ENCODE measurements at regions not wholly inside any gene's neighbourhood (a gene's known extent, or its start where the extent isn't known, plus 50 kb on each side); places are given as distances from the start of the nearest gene placed in this dataset.

DNA sequence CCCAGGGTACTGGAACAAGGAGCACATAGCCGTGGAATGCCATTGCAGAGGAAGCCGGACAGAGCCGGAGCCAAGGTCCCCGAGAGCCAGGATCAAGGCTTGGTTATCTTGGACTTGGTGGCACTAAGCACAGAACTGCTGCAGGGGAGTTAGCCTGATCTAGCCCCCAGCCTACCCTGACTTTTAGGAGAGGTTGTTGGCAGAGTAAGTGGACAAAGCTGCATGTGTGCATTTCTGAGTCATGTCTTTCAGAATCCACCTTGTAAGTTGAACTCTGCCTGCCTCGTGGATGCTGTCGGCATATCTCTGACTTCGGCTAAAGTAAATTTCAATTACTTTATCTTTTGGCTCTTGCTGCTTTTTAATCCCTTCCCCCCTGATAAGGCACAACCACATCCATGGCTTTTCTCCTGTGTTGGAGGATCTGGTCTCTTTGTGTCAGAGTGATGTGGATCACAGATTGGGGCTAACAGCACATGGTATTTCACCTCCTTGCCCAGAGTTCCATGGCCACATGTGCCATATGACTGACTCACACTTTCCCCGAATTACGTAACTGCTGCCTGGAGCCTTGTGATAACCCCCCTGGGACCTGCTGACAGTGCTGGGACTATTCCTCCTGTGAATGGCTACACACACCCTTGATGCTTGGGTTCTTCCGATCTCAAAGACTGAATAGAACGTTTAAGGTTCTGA is 240.3 kb downstream of the EMP1 start:
- no peak overlapping the region for H3K4me2 ChIP-seq (ENCODE audit: low read depth, low read length)
- H3K9ac ChIP-seq (ENCODE audit: low read length) = no peak overlapping the region
- no peak for TF ChIP-seq EZH2phosphoT487 (IDR thresholded peaks at IDR 0.05; ENCODE audit: low read length)
- TF ChIP-seq, protein P1, sequence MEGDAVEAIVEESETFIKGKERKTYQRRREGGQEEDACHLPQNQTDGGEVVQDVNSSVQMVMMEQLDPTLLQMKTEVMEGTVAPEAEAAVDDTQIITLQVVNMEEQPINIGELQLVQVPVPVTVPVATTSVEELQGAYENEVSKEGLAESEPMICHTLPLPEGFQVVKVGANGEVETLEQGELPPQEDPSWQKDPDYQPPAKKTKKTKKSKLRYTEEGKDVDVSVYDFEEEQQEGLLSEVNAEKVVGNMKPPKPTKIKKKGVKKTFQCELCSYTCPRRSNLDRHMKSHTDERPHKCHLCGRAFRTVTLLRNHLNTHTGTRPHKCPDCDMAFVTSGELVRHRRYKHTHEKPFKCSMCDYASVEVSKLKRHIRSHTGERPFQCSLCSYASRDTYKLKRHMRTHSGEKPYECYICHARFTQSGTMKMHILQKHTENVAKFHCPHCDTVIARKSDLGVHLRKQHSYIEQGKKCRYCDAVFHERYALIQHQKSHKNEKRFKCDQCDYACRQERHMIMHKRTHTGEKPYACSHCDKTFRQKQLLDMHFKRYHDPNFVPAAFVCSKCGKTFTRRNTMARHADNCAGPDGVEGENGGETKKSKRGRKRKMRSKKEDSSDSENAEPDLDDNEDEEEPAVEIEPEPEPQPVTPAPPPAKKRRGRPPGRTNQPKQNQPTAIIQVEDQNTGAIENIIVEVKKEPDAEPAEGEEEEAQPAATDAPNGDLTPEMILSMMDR (IDR thresholded peaks at IDR 0.05; ENCODE audit: low read length) = no peak
- H3K9me3 ChIP-seq (replicated peaks; ENCODE audit: insufficient read depth, low read length) = no peaks in the 10 kb centered on the region
- H3K27ac ChIP-seq (ENCODE audit: low read length) = no peak overlapping the region
- H2AFZ ChIP-seq (ENCODE audit: low read length) = no peak overlapping the region
- no peaks in the 10 kb centered on the region for H3F3A ChIP-seq (ENCODE audit: insufficient read depth, low read length)
- H3K27me3 ChIP-seq (replicated peaks; ENCODE audit: insufficient read depth, low read length) = no peaks in the 10 kb centered on the region
- H3K4me3 ChIP-seq (ENCODE audit: low read length) = no peak overlapping the region
- no peaks in the 10 kb centered on the region for H3K9me2 ChIP-seq (replicated peaks; ENCODE audit: insufficient read depth, low read length)
- no peaks in the 10 kb centered on the region for H3K79me2 ChIP-seq (ENCODE audit: low read length)
- no peaks in the 10 kb centered on the region for H3K36me3 ChIP-seq (replicated peaks; ENCODE audit: insufficient read depth, low read length)
- no peak for DNase-seq
- H4K20me1 ChIP-seq (ENCODE audit: insufficient read depth, low read length) = no peaks in the 10 kb centered on the region
- no peaks in the 10 kb centered on the region for H3K4me1 ChIP-seq (ENCODE audit: low read length)

DNA sequence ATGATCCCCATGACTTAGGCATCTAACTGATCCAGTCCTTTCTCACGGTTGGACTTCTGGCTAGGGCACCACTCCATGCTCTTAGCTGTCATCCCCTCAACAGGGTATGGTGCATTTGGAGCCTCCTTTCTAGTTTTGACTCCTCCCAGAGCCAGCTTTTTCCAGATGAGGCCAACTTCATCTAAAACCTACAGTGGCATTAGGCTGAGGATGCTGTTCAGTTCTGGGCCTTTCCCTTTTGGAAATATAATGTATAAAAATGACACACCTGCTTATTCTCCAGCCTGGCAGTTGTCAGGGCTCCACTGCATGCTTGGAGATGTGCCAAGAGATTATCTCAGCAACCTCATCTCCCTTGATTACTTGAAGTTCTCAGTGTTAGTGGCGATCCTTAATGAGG is 239.7 kb downstream of the EMP1 start:
- no peak overlapping the region for H3K9ac ChIP-seq (ENCODE audit: low read length)
- no peak overlapping the region for H3K4me3 ChIP-seq (ENCODE audit: low read length)
- no peak for TF ChIP-seq EZH2phosphoT487 (IDR thresholded peaks at IDR 0.05; ENCODE audit: low read length)
- TF ChIP-seq EZH2 (optimal IDR thresholded peaks at IDR 0.05; ENCODE audit: low read depth, low read length) = no peak
- TF ChIP-seq, protein P1 (IDR thresholded peaks at IDR 0.05; ENCODE audit: low read length) = no peak
- H3K36me3 ChIP-seq (replicated peaks; ENCODE audit: insufficient read depth, low read length) = no peaks in the 10 kb centered on the region
- H3K9me3 ChIP-seq (replicated peaks; ENCODE audit: insufficient read depth, low read length) = no peaks in the 10 kb centered on the region
- no peak overlapping the region for H2AFZ ChIP-seq (ENCODE audit: low read length)
- no peaks in the 10 kb centered on the region for H3K27me3 ChIP-seq (replicated peaks; ENCODE audit: insufficient read depth, low read length)
- no peaks in the 10 kb centered on the region for H3F3A ChIP-seq (ENCODE audit: insufficient read depth, low read length)
- H3K4me2 ChIP-seq (ENCODE audit: low read depth, low read length) = no peak overlapping the region
- no peaks in the 10 kb centered on the region for H3K79me2 ChIP-seq (ENCODE audit: low read length)
- H4K20me1 ChIP-seq (ENCODE audit: insufficient read depth, low read length) = no peaks in the 10 kb centered on the region
- H3K9me2 ChIP-seq (replicated peaks; ENCODE audit: insufficient read depth, low read length) = no peaks in the 10 kb centered on the region
- no peak overlapping the region for H3K27ac ChIP-seq (ENCODE audit: low read length)
- no peaks in the 10 kb centered on the region for H3K4me1 ChIP-seq (ENCODE audit: low read length)
- DNase-seq = no peak

DNA sequence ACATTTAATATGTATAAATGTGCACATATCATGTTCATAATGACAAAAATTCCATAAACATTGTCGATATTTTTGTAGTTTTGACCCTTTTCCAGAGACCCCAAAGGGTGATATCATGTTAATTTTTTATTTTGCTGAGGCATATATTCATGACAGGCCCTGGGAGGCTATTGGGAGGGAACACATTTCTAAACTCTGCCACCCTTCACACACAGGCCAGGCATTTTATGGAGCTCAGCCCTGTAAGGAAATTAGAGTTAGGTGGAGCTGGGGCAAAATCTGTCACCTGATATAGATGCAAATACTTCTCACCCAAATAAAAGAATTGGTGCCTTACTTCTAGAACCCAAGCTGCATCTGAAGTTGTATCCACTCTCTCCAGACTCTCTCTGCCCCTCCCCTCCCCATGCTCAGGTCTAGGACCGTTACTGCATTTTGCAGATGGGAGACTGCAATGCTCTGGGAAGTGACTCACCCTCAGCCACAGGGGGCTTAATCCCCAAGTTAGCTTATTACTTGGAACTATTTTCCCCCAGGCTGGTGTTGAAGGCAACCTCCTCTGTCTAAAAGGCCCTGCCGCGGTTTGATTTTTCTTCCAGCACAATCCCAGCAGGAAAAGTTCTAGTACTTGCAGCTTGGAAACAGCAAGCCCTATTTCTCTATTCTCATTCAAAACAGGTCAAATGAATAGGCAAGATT is 238.9 kb downstream of the EMP1 start:
- Histone ChIP-seq H3K27ac (ENCODE audit: low read length) (no peak overlapping the region), H3K79me2 (ENCODE audit: low read length) (no peaks in the 10 kb centered on the region), H2AFZ (ENCODE audit: low read length) (no peak overlapping the region), H3K9ac (ENCODE audit: low read length) (no peak overlapping the region), H3K27me3 (replicated peaks; ENCODE audit: insufficient read depth, low read length) (no peaks in the 10 kb centered on the region), H3K4me1 (ENCODE audit: low read length) (no peaks in the 10 kb centered on the region), H3K4me3 (ENCODE audit: low read length) (no peak overlapping the region), H3K9me2 (replicated peaks; ENCODE audit: insufficient read depth, low read length) (no peaks in the 10 kb centered on the region), H3K36me3 (replicated peaks; ENCODE audit: insufficient read depth, low read length) (no peaks in the 10 kb centered on the region), H3K9me3 (replicated peaks; ENCODE audit: insufficient read depth, low read length) (no peaks in the 10 kb centered on the region), H3F3A (ENCODE audit: insufficient read depth, low read length) (no peaks in the 10 kb centered on the region), H4K20me1 (ENCODE audit: insufficient read depth, low read length) (no peaks in the 10 kb centered on the region), H3K4me2 (ENCODE audit: low read depth, low read length) (no peak overlapping the region)
- no peak for TF ChIP-seq EZH2phosphoT487 (IDR thresholded peaks at IDR 0.05; ENCODE audit: low read length)
- TF ChIP-seq, protein P1 (IDR thresholded peaks at IDR 0.05; ENCODE audit: low read length) = no peak
- no peak for TF ChIP-seq EZH2 (optimal IDR thresholded peaks at IDR 0.05; ENCODE audit: low read depth, low read length)
- no peak for DNase-seq

Measured in MM.1S (cell line).